NB4 (cell line): ENCODE measurements at regions not wholly inside any gene's neighbourhood (a gene's known extent, or its start where the extent isn't known, plus 50 kb on each side); places are given as distances from the start of the nearest gene placed in this dataset.

Experiments
- CTCF ChIP-seq: IDR thresholded peaks from one replicate; pipeline ENCODE4 v1.5.1; 2012; ENCODE audit warnings: low read depth, low read length
- MYC ChIP-seq: IDR thresholded peaks from 2 replicates; pipeline ENCODE4 v1.6.1; 2011; ENCODE audit warnings: low read depth, low read length
- POLR2A ChIP-seq: IDR thresholded peaks from 2 replicates; pipeline ENCODE4 v1.6.1; 2011; ENCODE audit warnings: mild to moderate bottlenecking; ENCODE audit not compliant: insufficient read length; ENCODE audit errors: extremely low read depth
- TF ChIP-seq, protein P1 (sequence below): IDR thresholded peaks from 2 replicates; pipeline ENCODE4 v1.6.1; 2011; ENCODE audit warnings: low read depth, low read length

- TF ChIP-seq, protein P1, sequence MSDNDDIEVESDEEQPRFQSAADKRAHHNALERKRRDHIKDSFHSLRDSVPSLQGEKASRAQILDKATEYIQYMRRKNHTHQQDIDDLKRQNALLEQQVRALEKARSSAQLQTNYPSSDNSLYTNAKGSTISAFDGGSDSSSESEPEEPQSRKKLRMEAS = no peak
- TF ChIP-seq CTCF = no peak
- no peak for TF ChIP-seq POLR2A
- no peak for TF ChIP-seq MYC
These were observed 88.5 kb downstream of the GPR88 start for GRCh38 chr1:100626397-100626796.
